ENCODE measurements at regions not wholly inside any gene's neighbourhood (a gene's known extent, or its start where the extent isn't known, plus 50 kb on each side); places are given as distances from the start of the nearest gene placed in this dataset.

DNA sequence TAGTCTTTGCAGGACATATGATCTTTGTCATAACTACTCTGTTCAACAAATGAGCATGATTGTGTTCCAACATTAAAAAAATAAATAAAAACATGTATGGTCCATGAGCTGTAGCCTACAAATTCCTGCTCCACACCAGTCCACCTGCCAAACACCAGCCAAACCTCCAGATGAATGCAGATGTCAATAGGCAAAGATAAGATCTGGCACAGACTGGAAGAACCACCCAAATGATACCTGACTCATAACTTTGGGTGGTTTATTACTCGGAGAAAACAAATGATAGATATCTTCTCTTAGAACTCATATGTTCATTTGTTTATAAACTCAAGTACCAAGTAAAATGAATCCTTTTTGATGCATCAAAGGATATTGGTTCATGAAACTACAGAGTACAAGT, 425.1 kb downstream of the GBA3 start:
- intact Hi-C loops (cut with micrococcal nuclease): no loop called here
- Histone ChIP-seq H3K4me3 (ENCODE audit: low read length) (no peak overlapping the region), H3K79me2 (ENCODE audit: low read length) (no peaks in the 10 kb centered on the region), H3K9me2 (replicated peaks; ENCODE audit: low read length) (no peaks in the 10 kb centered on the region), H3K4me1 (ENCODE audit: insufficient read depth, low read length) (peaks cover 14% of the 10 kb centered on the region), H3K4me2 (ENCODE audit: low read length) (no peak overlapping the region), H2AFZ (ENCODE audit: low read length) (no peak overlapping the region), H3K36me3 (ENCODE audit: low read depth, low read length) (no peaks in the 10 kb centered on the region), H3K27ac (ENCODE audit: low read length) (no peak overlapping the region), H3F3A (ENCODE audit: low read length, unreplicated experiment) (no peaks in the 10 kb centered on the region), H3K9ac (ENCODE audit: low read length) (no peak overlapping the region), H4K20me1 (ENCODE audit: low read length) (no peaks in the 10 kb centered on the region), H3K27me3 (ENCODE audit: low read length) (no peaks in the 10 kb centered on the region), H3K9me3 (ENCODE audit: low read length) (no peaks in the 10 kb centered on the region)
- peak; percentile 63 for DNase-seq
- TF ChIP-seq EZH2phosphoT487 (IDR thresholded peaks at IDR 0.05; ENCODE audit: borderline replicate concordance, low read length): no peak
- TF ChIP-seq, protein P1, sequence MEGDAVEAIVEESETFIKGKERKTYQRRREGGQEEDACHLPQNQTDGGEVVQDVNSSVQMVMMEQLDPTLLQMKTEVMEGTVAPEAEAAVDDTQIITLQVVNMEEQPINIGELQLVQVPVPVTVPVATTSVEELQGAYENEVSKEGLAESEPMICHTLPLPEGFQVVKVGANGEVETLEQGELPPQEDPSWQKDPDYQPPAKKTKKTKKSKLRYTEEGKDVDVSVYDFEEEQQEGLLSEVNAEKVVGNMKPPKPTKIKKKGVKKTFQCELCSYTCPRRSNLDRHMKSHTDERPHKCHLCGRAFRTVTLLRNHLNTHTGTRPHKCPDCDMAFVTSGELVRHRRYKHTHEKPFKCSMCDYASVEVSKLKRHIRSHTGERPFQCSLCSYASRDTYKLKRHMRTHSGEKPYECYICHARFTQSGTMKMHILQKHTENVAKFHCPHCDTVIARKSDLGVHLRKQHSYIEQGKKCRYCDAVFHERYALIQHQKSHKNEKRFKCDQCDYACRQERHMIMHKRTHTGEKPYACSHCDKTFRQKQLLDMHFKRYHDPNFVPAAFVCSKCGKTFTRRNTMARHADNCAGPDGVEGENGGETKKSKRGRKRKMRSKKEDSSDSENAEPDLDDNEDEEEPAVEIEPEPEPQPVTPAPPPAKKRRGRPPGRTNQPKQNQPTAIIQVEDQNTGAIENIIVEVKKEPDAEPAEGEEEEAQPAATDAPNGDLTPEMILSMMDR (conservative IDR thresholded peaks at IDR 0.05; ENCODE audit: low read depth, low read length): no peak
- no peak for TF ChIP-seq EZH2 (IDR thresholded peaks at IDR 0.05; ENCODE audit: low read length, unreplicated experiment)
- CTCF ChIA-PET: no interaction called here
- ATAC-seq: peak; percentile 38; the same call in 1 of the 2 replicates
- POLR2A ChIA-PET (ENCODE audit: unreplicated experiment): no interaction called here
- no TSS peak for BruUV-seq (replicated peaks)

DNA sequence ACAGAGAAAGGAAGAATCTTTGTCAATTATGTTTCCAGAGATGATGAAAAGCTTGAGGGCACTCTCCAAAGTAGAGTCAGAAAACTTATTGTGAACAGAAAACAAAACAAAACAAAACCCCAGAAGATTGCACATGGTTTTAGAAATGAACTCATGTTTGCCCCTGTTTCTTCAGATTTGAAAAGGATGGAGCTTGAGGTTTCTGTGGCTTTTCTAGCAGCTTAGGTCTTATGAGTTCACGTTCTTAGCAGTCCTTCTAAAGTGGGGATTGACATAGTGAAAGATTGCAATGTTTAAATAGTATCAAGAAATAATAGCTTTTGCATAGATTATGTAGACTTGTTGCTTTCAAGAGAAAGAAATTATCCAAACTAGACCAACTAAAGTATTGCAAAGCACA, 421.8 kb downstream of the GBA3 start:
- H3K79me2 ChIP-seq (ENCODE audit: low read length): no peaks in the 10 kb centered on the region
- DNase-seq (no peak), ATAC-seq (no peak)
- H3K9me3 ChIP-seq (ENCODE audit: low read length): no peaks in the 10 kb centered on the region
- no peaks in the 10 kb centered on the region for H3F3A ChIP-seq (ENCODE audit: low read length, unreplicated experiment)
- no peaks in the 10 kb centered on the region for H3K27me3 ChIP-seq (ENCODE audit: low read length)
- no peak overlapping the region for H3K4me2 ChIP-seq (ENCODE audit: low read length)
- TF ChIP-seq, protein P1 (conservative IDR thresholded peaks at IDR 0.05; ENCODE audit: low read depth, low read length): no peak
- TF ChIP-seq EZH2phosphoT487 (IDR thresholded peaks at IDR 0.05; ENCODE audit: borderline replicate concordance, low read length) (no peak), EZH2 (IDR thresholded peaks at IDR 0.05; ENCODE audit: low read length, unreplicated experiment) (no peak)
- intact Hi-C loops (cut with micrococcal nuclease): no loop called here
- H4K20me1 ChIP-seq (ENCODE audit: low read length): no peaks in the 10 kb centered on the region
- peaks cover 14% of the 10 kb centered on the region for H3K4me1 ChIP-seq (ENCODE audit: insufficient read depth, low read length)
- H3K9me2 ChIP-seq (replicated peaks; ENCODE audit: low read length): no peaks in the 10 kb centered on the region
- no peak overlapping the region for H2AFZ ChIP-seq (ENCODE audit: low read length)
- no peaks in the 10 kb centered on the region for H3K36me3 ChIP-seq (ENCODE audit: low read depth, low read length)
- no peak overlapping the region for H3K27ac ChIP-seq (ENCODE audit: low read length)
- no peak overlapping the region for H3K9ac ChIP-seq (ENCODE audit: low read length)
- no peak overlapping the region for H3K4me3 ChIP-seq (ENCODE audit: low read length)
- CTCF ChIA-PET: no interaction called here
- BruUV-seq (replicated peaks): no TSS peak
- POLR2A ChIA-PET (ENCODE audit: unreplicated experiment): no interaction called here

DNA sequence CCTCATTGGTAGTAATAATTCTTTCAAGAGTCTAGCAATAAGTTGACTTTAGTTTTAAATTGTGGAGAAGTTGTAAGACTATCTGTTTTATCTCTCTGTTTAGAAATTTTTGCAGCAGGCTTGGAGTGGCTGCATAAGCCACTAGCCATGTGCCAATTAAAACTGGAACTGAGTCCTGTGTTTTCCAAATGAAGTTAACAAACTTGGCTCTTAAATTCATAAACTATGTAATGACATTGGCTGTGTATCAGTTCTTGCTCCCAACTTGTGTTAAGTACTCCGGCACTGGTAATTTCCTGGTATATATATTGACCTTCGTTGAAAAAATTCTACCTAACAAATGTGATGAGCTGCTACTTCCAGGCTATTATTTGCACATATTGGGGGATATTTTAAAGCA, 420.4 kb downstream of the GBA3 start:
- Histone ChIP-seq H2AFZ (ENCODE audit: low read length) (no peak overlapping the region), H3K79me2 (ENCODE audit: low read length) (no peaks in the 10 kb centered on the region), H3K27me3 (ENCODE audit: low read length) (no peaks in the 10 kb centered on the region), H4K20me1 (ENCODE audit: low read length) (no peaks in the 10 kb centered on the region), H3K36me3 (ENCODE audit: low read depth, low read length) (no peaks in the 10 kb centered on the region), H3F3A (ENCODE audit: low read length, unreplicated experiment) (no peaks in the 10 kb centered on the region), H3K4me1 (ENCODE audit: insufficient read depth, low read length) (peaks cover 11% of the 10 kb centered on the region), H3K4me2 (ENCODE audit: low read length) (no peak overlapping the region), H3K9me2 (replicated peaks; ENCODE audit: low read length) (no peaks in the 10 kb centered on the region), H3K9ac (ENCODE audit: low read length) (no peak overlapping the region), H3K9me3 (ENCODE audit: low read length) (no peaks in the 10 kb centered on the region), H3K27ac (ENCODE audit: low read length) (no peak overlapping the region), H3K4me3 (ENCODE audit: low read length) (no peak overlapping the region)
- intact Hi-C loops (cut with micrococcal nuclease): no loop called here
- CTCF ChIA-PET: no interaction called here
- no TSS peak for BruUV-seq (replicated peaks)
- ATAC-seq (no peak), DNase-seq (no peak)
- POLR2A ChIA-PET (ENCODE audit: unreplicated experiment): no interaction called here
- TF ChIP-seq, protein P1 (conservative IDR thresholded peaks at IDR 0.05; ENCODE audit: low read depth, low read length): no peak
- TF ChIP-seq EZH2phosphoT487 (IDR thresholded peaks at IDR 0.05; ENCODE audit: borderline replicate concordance, low read length) (no peak), EZH2 (IDR thresholded peaks at IDR 0.05; ENCODE audit: low read length, unreplicated experiment) (no peak)

All from PC-3 (cell line).